Tibial nerve (tissue), 3 donors: ENCODE measurements at regions not wholly inside any gene's neighbourhood (a gene's known extent, or its start where the extent isn't known, plus 50 kb on each side); places are given as distances from the start of the nearest gene placed in this dataset.

ENCODE experiments used
- CTCF ChIP-seq, 5 experiments: fragments of 200-600 bp in 3 of 5; fragments of 450-650 bp in 2 of 5; sonication (generic) in 3 of 5; IDR thresholded peaks; one replicate each; pipeline ENCODE4 v1.5.1; 2016 to 2019; ENCODE audit warnings: antibody characterized with exemption in 5 of 5, mild to moderate bottlenecking in 3 of 5, moderate library complexity in 2 of 5
- POLR2A ChIP-seq, 2 donors: fragments of 450-650 bp; IDR thresholded peaks; one replicate each; pipeline ENCODE4 v1.6.1; 2017; ENCODE audit warnings: antibody characterized with exemption in 2 of 2, mild to moderate bottlenecking in 2 of 2, moderate library complexity in 2 of 2

DNA sequence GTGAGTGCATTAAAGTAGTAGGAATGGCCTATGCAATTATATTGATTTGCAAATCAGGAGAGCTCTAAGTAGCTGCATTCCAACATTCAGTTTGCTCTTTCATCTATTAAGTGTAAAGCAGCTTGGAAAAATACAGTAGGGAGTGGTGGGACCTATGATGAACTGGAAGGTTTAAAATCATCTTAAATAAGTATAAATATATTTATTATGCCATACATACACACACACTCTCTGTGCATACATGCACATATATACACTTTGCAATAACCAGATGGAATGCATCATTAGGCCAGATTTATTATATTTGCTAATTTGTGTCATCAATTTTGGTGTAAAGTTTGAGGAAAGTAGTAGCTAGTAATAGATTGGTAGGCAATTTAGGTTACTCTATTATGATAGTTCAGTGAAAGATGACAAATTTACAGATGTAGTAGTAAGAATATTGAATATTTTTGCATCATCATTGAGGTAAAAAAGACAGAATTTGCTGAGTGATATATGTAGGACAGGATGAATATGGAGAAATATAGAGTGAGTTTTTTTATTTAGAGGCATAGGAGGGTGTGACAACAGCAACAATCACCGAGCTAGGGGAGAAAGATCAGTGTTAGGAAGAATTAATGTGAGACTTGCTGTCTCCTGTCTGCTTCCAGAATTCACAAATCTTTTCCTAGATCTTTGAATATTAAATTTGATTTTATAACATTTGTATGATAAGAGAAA is 961.0 kb upstream of the CDH2 start:
- TF ChIP-seq CTCF (IDR thresholded peaks at IDR 0.05) (no peak), POLR2A (IDR thresholded peaks at IDR 0.05) (no peak)
